Epithelial cell of esophagus (primary cell): ENCODE measurements at regions not wholly inside any gene's neighbourhood (a gene's known extent, or its start where the extent isn't known, plus 50 kb on each side); places are given as distances from the start of the nearest gene placed in this dataset.
"Not testable (repeated sequence)": the region's sequence is repeated elsewhere in the genome, so short reads cannot be mapped to it uniquely, and the experiment has no call there.

Experiments
- DNase-seq: peaks from one replicate; pipeline ENCODE4 v3.0.0; 2010; ENCODE audit warnings: low read depth
- H3K4me3 ChIP-seq: 2 replicates; pipeline ENCODE4 v1.5.1; 2011; ENCODE audit warnings: mild to moderate bottlenecking, low read length, control low read depth
- CTCF ChIP-seq: IDR thresholded peaks from 2 replicates; pipeline ENCODE4 v1.5.1; 2011; ENCODE audit warnings: low read depth, mild to moderate bottlenecking, low read length, control low read depth, inconsistent platforms; ENCODE audit not compliant: insufficient read depth; ENCODE audit errors: missing control alignments

- DNase-seq, result peak; percentile 40
- no peak for TF ChIP-seq CTCF
- H3K4me3 ChIP-seq, result no peak overlapping the region
Observed at GRCh38 chr12:47458279-47458678, 247.6 kb downstream of the RPAP3 start.

- no peak for DNase-seq
- no peak overlapping the region for H3K4me3 ChIP-seq
- TF ChIP-seq CTCF, result no peak
Observed at GRCh38 chr12:47449797-47450196, 256.0 kb downstream of the RPAP3 start.

- no peak overlapping the region for H3K4me3 ChIP-seq
- TF ChIP-seq CTCF, result no peak
- DNase-seq, result peak; percentile 41
Observed at GRCh38 chr12:47442310-47442709, 263.5 kb downstream of the RPAP3 start.

- no peak for TF ChIP-seq CTCF
- H3K4me3 ChIP-seq, result no peak overlapping the region
- DNase-seq, result no peak
Observed at GRCh38 chr12:47441490-47441889, 264.3 kb downstream of the RPAP3 start.

GRCh38 chr12:47438175-47438574 lies 267.7 kb downstream of the RPAP3 start:
- no peak overlapping the region for H3K4me3 ChIP-seq
- TF ChIP-seq CTCF, result no peak
- DNase-seq, result no peak

- no peak for TF ChIP-seq CTCF
- no peak for DNase-seq
- no peak overlapping the region for H3K4me3 ChIP-seq
Observed at GRCh38 chr12:47437570-47437969, 268.3 kb downstream of the RPAP3 start.

GRCh38 chr12:47433876-47434275 lies 272.0 kb downstream of the RPAP3 start:
- DNase-seq, result no peak
- no peak for TF ChIP-seq CTCF
- H3K4me3 ChIP-seq, result no peak overlapping the region

- DNase-seq, result peak; percentile 21
- not testable (repeated sequence) for H3K4me3 ChIP-seq
Observed at GRCh38 chr12:47426678-47427309, 279.0 kb downstream of the RPAP3 start.
